H1 (cell line): ENCODE measurements at regions not wholly inside any gene's neighbourhood (a gene's known extent, or its start where the extent isn't known, plus 50 kb on each side); places are given as distances from the start of the nearest gene placed in this dataset.

Experiments used
- CTCF ChIA-PET: fragments of 300-600 bp; sonication (Branson Sonifier 250); formaldehyde crosslinking; loops from one replicate; lab custom pipeline; 2021; ENCODE audit not compliant: partially characterized antibody; lab: Charles Lee
- POLR2A ChIA-PET: fragments of 300-600 bp; sonication (Branson Sonifier 250); formaldehyde crosslinking; loops from one replicate; lab custom pipeline; 2021; ENCODE audit warnings: inconsistent platforms; ENCODE audit not compliant: partially characterized antibody; lab: Charles Lee
- DNase-seq, 2 experiments: peaks; one replicate each; pipeline versions ENCODE4 v3.0.0 to v3.0.0-alpha.2; 2010 to 2022; ENCODE audit warnings: low spot score in 2 of 2, low read depth in 1 of 2, mixed read lengths in 1 of 2
- FAIRE-seq: peaks from 2 replicates; lab custom pipeline; 2011; peaks lifted over from hg19 to GRCh38; lab: Jason Lieb, UNC
- H2AFZ ChIP-seq: 2 replicates; pipeline ENCODE4 v1.8.1; 2012; ENCODE audit warnings: low read length, inconsistent platforms
- H2AK5ac ChIP-seq: 2 replicates; pipeline ENCODE4 v1.6.1; 2013; ENCODE audit warnings: low read depth, low read length
- H2BK120ac ChIP-seq: replicated peaks from 2 replicates; pipeline ENCODE3; 2013; ENCODE audit warnings: low read depth, low read length, inconsistent platforms
- H2BK12ac ChIP-seq: 2 replicates; pipeline ENCODE4 v1.6.1; 2013; ENCODE audit warnings: low read depth, low read length
- H2BK15ac ChIP-seq: 2 replicates; pipeline ENCODE4 v1.6.1; 2013; ENCODE audit warnings: low read length
- H2BK20ac ChIP-seq: 2 replicates; pipeline ENCODE4 v1.6.1; 2013; ENCODE audit warnings: low read length
- H2BK5ac ChIP-seq: 2 replicates; pipeline ENCODE4 v1.6.1; 2013; ENCODE audit warnings: low read depth, low read length
- H3K14ac ChIP-seq: 2 replicates; pipeline ENCODE4 v1.6.1; 2013; ENCODE audit warnings: inconsistent platforms; ENCODE audit not compliant: insufficient read length
- H3K18ac ChIP-seq: 2 replicates; pipeline ENCODE4 v1.6.1; 2013; ENCODE audit warnings: low read length; ENCODE audit errors: extremely low read depth
- H3K23ac ChIP-seq: 2 replicates; pipeline ENCODE4 v1.6.1; 2013; ENCODE audit warnings: inconsistent platforms; ENCODE audit not compliant: insufficient read length
- H3K23me2 ChIP-seq: 2 replicates; pipeline ENCODE4 v1.6.1; 2013; ENCODE audit warnings: low read depth, low read length
- H3K27ac ChIP-seq: 2 replicates; pipeline ENCODE4 v1.6.1; 2011; ENCODE audit warnings: low read depth, low read length, inconsistent platforms
- H3K27me3 ChIP-seq, 4 experiments: replicated peaks in 1 of 4; 1 replicate in 1 of 4; 2 replicates in 3 of 4; pipeline versions ENCODE4 v1.6.1 to v1.8.1; 2011 to 2013; ENCODE audit warnings: low read length in 3 of 4, mild to moderate bottlenecking in 3 of 4, inconsistent platforms in 2 of 4, mixed read lengths in 2 of 4, moderate library complexity in 1 of 4; ENCODE audit not compliant: control insufficient read depth in 3 of 4, insufficient read depth in 3 of 4; ENCODE audit errors: extremely low read depth in 1 of 4
- H3K36me3 ChIP-seq, 4 experiments: 2 replicates each; pipeline versions ENCODE4 v1.6.1 to v1.8.1; 2011 to 2013; ENCODE audit warnings: mild to moderate bottlenecking in 4 of 4, low read length in 3 of 4, moderate library complexity in 2 of 4, control low read depth in 1 of 4, inconsistent platforms in 1 of 4; ENCODE audit not compliant: insufficient read depth in 4 of 4, control insufficient read depth in 2 of 4
- H3K4ac ChIP-seq: replicated peaks from 2 replicates; pipeline ENCODE3; 2013; ENCODE audit warnings: low read length, low read depth, mixed read lengths, inconsistent platforms; ENCODE audit not compliant: insufficient read length
- H3K4me1 ChIP-seq, 4 experiments: replicated peaks in 1 of 4; 1 replicate in 1 of 4; 2 replicates in 3 of 4; pipeline versions ENCODE4 v1.6.1 to v1.8.1; 2011 to 2013; ENCODE audit warnings: low read length in 3 of 4, inconsistent platforms in 2 of 4, mixed read lengths in 1 of 4; ENCODE audit not compliant: insufficient read depth in 4 of 4, control insufficient read depth in 3 of 4
- H3K4me2 ChIP-seq, 2 experiments: 2 replicates each; pipeline versions ENCODE4 v1.6.1 to v1.8.1; 2011 to 2013; ENCODE audit warnings: low read depth in 2 of 2, low read length in 2 of 2, control low read depth in 1 of 2, inconsistent platforms in 1 of 2, mild to moderate bottlenecking in 1 of 2; ENCODE audit not compliant: insufficient read depth in 1 of 2
- H3K4me3 ChIP-seq, 4 experiments: fragments of 200-600, 300-600 bp in 1 of 4; sonication (generic), shearing (Covaris generic), sonication (Bioruptor Twin) in 1 of 4; 2 replicates each; pipeline versions ENCODE4 v1.5.1 to v1.8.1; 2011 to 2016; ENCODE audit warnings: low read length in 4 of 4, low read depth in 3 of 4, control low read depth in 2 of 4, inconsistent platforms in 2 of 4, mild to moderate bottlenecking in 2 of 4, mixed read lengths in 1 of 4, moderate library complexity in 1 of 4; ENCODE audit not compliant: insufficient read depth in 2 of 4; ENCODE audit errors: extremely low read depth in 1 of 4
- H3K56ac ChIP-seq: replicated peaks from 2 replicates; pipeline ENCODE3; 2013; ENCODE audit warnings: low read depth, mild to moderate bottlenecking, mixed read lengths, low read length, inconsistent platforms; ENCODE audit not compliant: insufficient read length
- H3K79me1 ChIP-seq: 2 replicates; pipeline ENCODE4 v1.6.1; 2013; ENCODE audit warnings: low read depth, low read length, control low read depth
- H3K79me2 ChIP-seq, 2 experiments: 2 replicates each; pipeline versions ENCODE4 v1.6.1 to v1.8.1; 2012 to 2013; ENCODE audit warnings: low read length in 2 of 2, mild to moderate bottlenecking in 2 of 2, inconsistent platforms in 1 of 2; ENCODE audit not compliant: insufficient read depth in 2 of 2, control insufficient read depth in 1 of 2
- H3K9ac ChIP-seq, 4 experiments: replicated peaks in 1 of 4; 1 replicate in 1 of 4; 2 replicates in 3 of 4; pipeline versions ENCODE4 v1.6.1 to v1.8.1; 2011 to 2013; ENCODE audit warnings: low read depth in 3 of 4, low read length in 3 of 4, control low read depth in 2 of 4, mild to moderate bottlenecking in 2 of 4, moderate library complexity in 2 of 4, inconsistent platforms in 1 of 4; ENCODE audit errors: extremely low read depth in 1 of 4
- H3K9me3 ChIP-seq, 2 experiments: 2 replicates each; pipeline versions ENCODE4 v1.6.1 to v1.8.1; 2012 to 2013; ENCODE audit warnings: mild to moderate bottlenecking in 2 of 2, moderate library complexity in 2 of 2, control low read depth in 1 of 2, inconsistent platforms in 1 of 2, low read depth in 1 of 2, low read length in 1 of 2, mixed read lengths in 1 of 2; ENCODE audit not compliant: insufficient read depth in 2 of 2
- H4K20me1 ChIP-seq, 2 experiments: replicated peaks in 1 of 2; 2 replicates each; pipeline versions ENCODE3 to v1.8.1; 2011 to 2013; ENCODE audit warnings: inconsistent platforms in 2 of 2, low read length in 2 of 2, mild to moderate bottlenecking in 1 of 2; ENCODE audit not compliant: insufficient read depth in 2 of 2, control insufficient read depth in 1 of 2
- H4K5ac ChIP-seq: 2 replicates; pipeline ENCODE4 v1.6.1; 2013; ENCODE audit warnings: low read length, low read depth, mixed read lengths, inconsistent platforms; ENCODE audit not compliant: insufficient read length
- H4K8ac ChIP-seq: 2 replicates; pipeline ENCODE4 v1.8.0; 2013; ENCODE audit warnings: mild to moderate bottlenecking, moderate library complexity, low read length, inconsistent platforms; ENCODE audit not compliant: insufficient read depth; ENCODE audit errors: extremely low read depth
- H4K91ac ChIP-seq: replicated peaks from 2 replicates; pipeline ENCODE3; 2013; ENCODE audit warnings: low read length, mixed read lengths, inconsistent platforms; ENCODE audit not compliant: insufficient read length
- BCL11A ChIP-seq, 2 experiments: IDR thresholded peaks; one replicate each; pipeline ENCODE4 v1.6.1; 2011; ENCODE audit warnings: low read depth in 2 of 2, low read length in 2 of 2, mild to moderate bottlenecking in 2 of 2
- CEBPB ChIP-seq: IDR thresholded peaks from 2 replicates; pipeline ENCODE4 v1.6.1; 2012; ENCODE audit warnings: low read depth, low read length
- CHD2 ChIP-seq: IDR thresholded peaks from 2 replicates; pipeline ENCODE4 v1.6.1; 2012; ENCODE audit warnings: low read length, improper control_type of control experiment
- EGR1 ChIP-seq: IDR thresholded peaks from 2 replicates; pipeline ENCODE4 v1.6.1; 2011; ENCODE audit warnings: low read depth, low read length, borderline replicate concordance
- MAFK ChIP-seq: IDR thresholded peaks from 2 replicates; pipeline ENCODE4 v1.6.1; 2012; ENCODE audit warnings: low read depth, mild to moderate bottlenecking, improper control_type of control experiment, low read length
- POLR2A ChIP-seq, 2 experiments: IDR thresholded peaks; 1 replicate in 1 of 2; 2 replicates in 1 of 2; pipeline ENCODE4 v1.6.1; 2011; ENCODE audit warnings: low read depth in 2 of 2, low read length in 2 of 2, mild to moderate bottlenecking in 2 of 2; ENCODE audit errors: control extremely low read depth in 1 of 2
- SIN3A ChIP-seq, 2 experiments: IDR thresholded peaks in 1 of 2; conservative IDR thresholded peaks in 1 of 2; 2 replicates each; pipeline ENCODE4 v1.6.1; 2011 to 2012; ENCODE audit warnings: low read length in 2 of 2, improper control_type of control experiment in 1 of 2, low read depth in 1 of 2, mild to moderate bottlenecking in 1 of 2
- SIX5 ChIP-seq: IDR thresholded peaks from 2 replicates; pipeline ENCODE4 v1.6.1; 2011; ENCODE audit warnings: mild to moderate bottlenecking, low read depth, low read length
- TAF1 ChIP-seq: IDR thresholded peaks from 2 replicates; pipeline ENCODE4 v1.6.1; 2011; ENCODE audit warnings: mild to moderate bottlenecking, low read depth, low read length
- TEAD4 ChIP-seq: IDR thresholded peaks from 2 replicates; pipeline ENCODE4 v1.6.1; 2012; ENCODE audit warnings: low read depth, low read length, inconsistent platforms, mixed read lengths
- WGBS, 2 experiments: shearing (Covaris generic) in 1 of 2; methylation state at CpG; one replicate each; pipeline versions ENCODE4 v1.1.6 to v1.1.7; 2013 to 2015; ENCODE audit warnings: low lambda C conversion rate in 2 of 2, mixed read lengths in 2 of 2, inconsistent platforms in 1 of 2, low coverage in 1 of 2, missing lambda C conversion rate in 1 of 2; ENCODE audit not compliant: insufficient replicate concordance in 2 of 2, insufficient coverage in 1 of 2, insufficient read length in 1 of 2; ENCODE audit errors: extremely low coverage in 1 of 2, missing lambda C conversion rate in 1 of 2; 5-methylcytosine and 5-hydroxymethylcytosine counted together

GRCh38 chr6:2546901-2547300, 203.8 kb downstream of the MYLK4 start:
- ChIA-PET CTCF (interaction anchor here (1.3 to 2.2 kb wide), 2 partner anchors 11 to 45 kb away, joined by 4 read pairs; no protein-coding TSS in a partner anchor), POLR2A (no interaction called here)
- WGBS, 2 experiments, result 94 to 100% methylated on average over 1 to 8 of the region's 8 CpGs
- TF ChIP-seq EGR1, result no peak
- no peak for TF ChIP-seq CEBPB
- TF ChIP-seq TAF1, result no peak
- TF ChIP-seq CHD2, result no peak
- no peak for TF ChIP-seq SIX5
- TF ChIP-seq BCL11A (IDR thresholded peaks at IDR 0.05; ENCODE audit: low read depth in 2 of 2, low read length in 2 of 2), result no peak
- no peak for TF ChIP-seq POLR2A (IDR thresholded peaks at IDR 0.05; ENCODE audit: control extremely low read depth in 1 of 2, low read depth in 2 of 2, low read length in 2 of 2)
- no peak for TF ChIP-seq MAFK
- no peak for TF ChIP-seq SIN3A (conservative IDR thresholded peaks at IDR 0.05 in 1 of 2, IDR thresholded peaks at IDR 0.05 in 1 of 2; ENCODE audit: low read depth in 1 of 2, low read length in 2 of 2)
- TF ChIP-seq TEAD4, result no peak
- Histone ChIP-seq H3K27ac (no peak overlapping the region), H3K27me3 (no peaks in the 10 kb centered on the region), H3K4ac (no peak overlapping the region), H3K9ac (no peak overlapping the region), H3K23ac (no peak overlapping the region), H3K79me1 (no peaks in the 10 kb centered on the region), H3K4me1 (no peaks in the 10 kb centered on the region), H3K14ac (no peak overlapping the region), H2BK5ac (no peak overlapping the region), H3K36me3 (no peaks in the 10 kb centered on the region), H4K20me1 (no peaks in the 10 kb centered on the region), H3K9me3 (peaks cover 8 to 11% of the 10 kb centered on the region in 2 experiments; a peak in 3 of 4 replicates), H3K18ac (no peak overlapping the region), H2AK5ac (no peak overlapping the region), H3K4me2 (no peak overlapping the region), H4K8ac (no peak overlapping the region), H4K5ac (no peak overlapping the region), H3K56ac (no peak overlapping the region), H3K4me3 (no peak overlapping the region), H2BK12ac (no peak overlapping the region), H4K91ac (no peak overlapping the region), H3K79me2 (no peaks in the 10 kb centered on the region), H2BK15ac (no peak overlapping the region), H2AFZ (no peak overlapping the region), H3K23me2 (no peaks in the 10 kb centered on the region), H2BK20ac (no peak overlapping the region), H2BK120ac (no peak overlapping the region)
- FAIRE-seq (no peak), DNase-seq (no peak)
